Middle frontal gyrus (tissue), 1 donor: ENCODE measurements at regions not wholly inside any gene's neighbourhood (a gene's known extent, or its start where the extent isn't known, plus 50 kb on each side); places are given as distances from the start of the nearest gene placed in this dataset.

Experiments
- DNase-seq: peaks from one replicate; pipeline ENCODE4 v3.0.0-alpha.2; 2015; ENCODE audit warnings: low spot score; ENCODE audit errors: extremely low spot score

GRCh38 chr2:21281791-21282514, 158.2 kb downstream of the TDRD15 start:
- DNase-seq = no peak

GRCh38 chr2:21282515-21282898, 158.7 kb downstream of the TDRD15 start:
- no peak for DNase-seq

- no peak for DNase-seq
These were observed 164.5 kb downstream of the TDRD15 start for GRCh38 chr2:21288299-21288698.

GRCh38 chr2:21288739-21289520, 165.2 kb downstream of the TDRD15 start:
- DNase-seq = no peak

- no peak for DNase-seq
These were observed 165.8 kb downstream of the TDRD15 start for GRCh38 chr2:21289551-21289950.

DNA sequence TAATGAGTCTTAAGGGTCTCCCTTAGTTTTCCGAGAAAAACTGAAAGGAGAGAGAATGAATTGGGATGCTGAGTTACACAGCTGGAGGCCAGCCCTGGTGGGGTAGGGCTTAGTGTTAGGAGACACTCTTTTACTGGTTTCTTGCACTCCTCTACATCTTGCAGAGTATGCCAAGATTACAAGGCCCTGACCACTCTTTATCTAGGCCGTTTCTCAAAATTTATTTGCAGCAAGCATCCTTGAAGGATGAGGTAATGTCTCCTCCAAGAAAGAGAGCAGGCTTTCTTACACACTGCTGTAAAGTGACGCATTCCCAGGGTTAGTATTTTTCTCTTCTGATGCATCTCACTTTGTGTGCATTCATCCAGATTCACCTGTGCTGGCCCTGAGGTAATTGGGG, 166.2 kb downstream of the TDRD15 start:
- DNase-seq = no peak

DNA sequence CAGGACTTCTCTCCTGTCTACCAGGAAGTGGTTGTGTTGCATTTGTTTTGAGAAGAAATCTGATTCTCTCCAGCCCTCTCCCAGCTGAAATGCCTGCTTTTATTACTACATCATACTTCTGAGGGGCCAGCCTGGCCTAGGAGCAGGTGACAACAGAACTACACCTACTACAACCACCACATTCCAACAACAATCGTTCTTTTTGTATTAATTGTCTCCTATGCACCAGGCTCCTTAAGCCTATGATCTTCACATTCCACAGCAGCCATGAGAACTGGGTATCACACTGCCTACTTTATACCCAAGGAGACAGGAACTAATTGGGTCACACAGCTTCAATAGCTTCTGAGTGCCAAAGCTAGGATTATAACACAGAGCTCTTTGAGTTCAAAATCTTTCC, 167.7 kb downstream of the TDRD15 start:
- no peak for DNase-seq

DNA sequence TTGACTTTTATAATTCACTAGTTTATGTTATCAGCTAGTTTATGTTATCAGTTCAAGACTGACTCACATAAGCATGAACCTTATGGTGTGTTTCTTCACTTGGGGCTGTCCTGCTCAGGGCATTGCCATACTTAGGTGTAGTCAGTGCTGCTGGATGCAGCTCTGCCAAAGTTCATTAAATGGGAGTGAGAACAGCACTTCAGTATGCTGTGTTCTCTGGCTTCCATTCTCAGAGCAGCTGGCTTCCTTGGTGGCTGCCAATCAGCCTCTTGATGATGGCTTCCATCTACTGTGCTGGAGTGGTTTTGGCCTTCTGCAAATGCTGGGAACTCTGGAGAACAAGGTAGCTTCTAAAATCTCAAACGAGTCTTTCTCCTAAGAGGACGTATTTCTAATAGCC, 170.7 kb downstream of the TDRD15 start:
- DNase-seq = no peak

DNA sequence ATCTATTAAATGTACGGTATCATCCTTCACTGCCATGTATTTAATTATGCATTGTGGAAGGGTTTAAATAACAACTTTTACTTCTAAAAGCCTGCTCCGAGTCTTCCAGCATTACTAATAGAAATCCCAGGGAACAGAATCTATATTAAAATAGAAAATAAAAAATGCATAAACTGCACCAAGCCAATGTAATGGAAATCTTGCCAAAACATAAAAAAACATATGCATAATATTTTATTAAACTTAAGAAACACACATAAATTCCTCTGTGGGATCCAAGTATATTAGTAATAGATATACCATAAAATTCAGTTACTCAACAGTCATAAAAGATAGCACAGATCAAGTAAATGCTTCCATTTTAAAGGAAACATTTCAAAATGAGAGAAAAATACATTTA, 175.6 kb downstream of the TDRD15 start:
- no peak for DNase-seq

DNA sequence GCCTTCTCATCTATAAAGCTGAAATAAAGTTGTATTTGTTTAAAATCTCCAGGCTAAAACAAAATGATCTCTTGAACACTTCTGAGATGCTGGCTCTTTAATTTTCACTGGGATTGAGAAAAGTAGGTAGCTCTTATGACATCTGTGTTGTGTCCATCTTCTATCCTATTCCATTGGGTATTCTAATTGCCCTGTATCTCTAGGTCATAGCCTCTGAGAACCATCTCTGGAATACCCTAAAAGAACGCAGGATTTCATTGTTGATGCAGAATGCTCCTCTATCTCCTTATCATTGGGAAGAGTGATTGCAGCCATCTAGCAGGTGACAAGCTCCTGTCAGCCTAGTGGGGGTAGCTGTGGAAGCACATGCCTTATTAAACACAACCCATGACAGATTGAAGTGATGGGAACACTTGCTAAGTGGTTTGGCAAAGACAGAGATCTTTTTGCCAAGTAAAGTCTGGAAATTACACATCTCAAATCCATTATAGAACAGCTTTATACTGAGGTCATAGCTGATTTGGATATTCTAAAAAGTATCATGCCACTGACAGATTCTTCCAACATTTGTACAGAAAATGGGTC, 178.2 kb downstream of the TDRD15 start:
- no peak for DNase-seq

DNA sequence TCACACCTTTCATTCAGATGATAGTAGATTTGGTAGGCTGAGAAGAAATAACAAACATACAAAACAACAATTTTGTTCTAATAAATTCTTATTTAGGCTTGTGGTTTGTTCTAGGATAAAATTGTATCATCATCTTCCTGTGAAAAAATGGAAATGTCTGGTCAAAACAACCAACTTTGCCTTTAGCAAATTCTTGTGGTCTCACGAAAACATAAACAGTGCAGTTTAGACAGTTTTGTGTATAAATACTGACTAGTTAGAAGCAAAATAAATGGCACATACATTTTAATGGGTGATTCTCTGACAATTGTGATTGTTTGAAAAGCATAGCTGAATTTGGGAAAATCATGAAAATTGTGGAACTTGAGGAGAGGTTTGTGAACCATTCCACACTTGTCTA, 180.1 kb downstream of the TDRD15 start:
- no peak for DNase-seq

DNA sequence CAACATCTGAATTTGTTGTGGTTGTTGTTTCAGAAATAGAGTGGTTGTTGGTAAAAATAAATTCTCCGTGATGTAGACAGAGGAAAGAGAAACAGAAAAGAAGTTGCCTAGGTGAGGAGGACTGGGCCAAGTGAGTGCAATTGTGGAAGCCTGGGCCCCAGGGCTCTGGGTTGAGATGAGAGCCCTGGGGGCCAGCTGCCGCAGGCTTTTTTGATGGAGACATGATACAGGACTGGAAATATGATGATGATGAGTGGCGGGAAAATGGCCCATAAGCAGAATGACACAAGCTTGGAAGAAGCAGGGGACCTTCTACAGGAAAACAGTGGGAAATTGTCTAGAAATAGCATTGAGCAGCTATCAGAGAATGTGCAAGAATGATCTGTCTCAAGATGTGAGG, 181.8 kb downstream of the TDRD15 start:
- DNase-seq = no peak

DNA sequence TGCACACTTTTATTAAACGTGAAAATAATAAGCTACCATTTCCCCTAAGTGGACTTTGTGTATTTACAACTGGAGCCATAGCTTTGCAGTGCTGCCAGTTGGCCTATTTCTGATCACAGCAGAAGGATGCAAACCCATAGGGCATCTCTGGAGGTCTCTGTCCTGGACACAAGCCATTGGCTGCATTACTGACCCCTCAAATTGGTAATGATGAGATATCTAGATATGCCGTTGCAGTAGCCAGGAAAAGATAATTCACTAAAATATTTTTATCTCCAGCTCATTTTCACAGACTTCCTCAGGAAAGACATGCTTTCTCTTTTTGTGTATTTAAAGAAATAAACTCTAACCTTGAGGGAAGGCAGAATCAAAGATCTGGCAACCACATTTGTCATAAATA, 182.5 kb downstream of the TDRD15 start:
- DNase-seq = no peak

- no peak for DNase-seq
These were observed 183.3 kb downstream of the TDRD15 start for GRCh38 chr2:21307037-21307436.

- no peak for DNase-seq
These were observed 186.7 kb downstream of the TDRD15 start for GRCh38 chr2:21310493-21310892.

DNA sequence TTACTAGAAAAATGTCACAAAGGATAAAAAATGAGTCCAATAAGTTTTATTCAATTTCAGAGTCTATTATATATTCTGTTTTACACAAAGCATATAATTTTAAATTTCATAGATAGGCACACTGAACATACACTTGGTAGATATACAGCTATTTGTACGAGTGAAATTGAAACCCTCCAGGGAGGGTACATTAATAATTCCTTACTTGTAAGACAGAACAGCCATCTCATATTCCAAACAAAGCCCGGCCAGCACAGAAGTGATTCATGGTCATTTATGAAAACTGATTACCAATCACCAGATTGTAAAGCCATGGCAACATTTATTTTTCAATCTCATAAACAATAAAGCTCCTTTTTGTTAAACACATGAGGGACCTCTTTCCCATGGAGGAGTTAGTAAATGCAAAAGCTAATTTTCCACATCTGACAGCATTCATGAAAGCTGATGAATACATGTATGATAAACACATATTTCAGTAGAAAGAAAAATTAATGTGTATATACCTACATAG, 190.6 kb downstream of the TDRD15 start:
- DNase-seq = no peak

DNA sequence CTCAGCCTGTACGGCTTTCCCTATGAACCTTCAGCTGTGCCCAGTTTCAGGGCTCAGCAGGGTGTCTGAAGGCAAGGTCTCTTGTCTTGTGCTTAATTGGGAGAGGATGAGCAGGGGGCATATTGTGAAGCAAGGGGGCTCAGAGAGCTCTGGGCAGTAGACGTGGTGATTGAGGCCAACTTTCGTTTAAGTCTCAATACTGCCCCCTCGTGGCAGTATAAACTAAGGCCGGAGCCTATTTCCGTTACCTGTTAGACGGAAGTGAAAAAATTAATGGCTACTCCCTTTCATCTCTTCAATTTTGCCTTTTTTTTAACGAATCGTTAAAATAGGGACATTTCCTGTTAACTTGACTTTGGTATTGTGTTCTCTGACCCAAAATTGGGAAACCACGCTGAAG, 193.4 kb downstream of the TDRD15 start:
- DNase-seq = peak; percentile 47

- DNase-seq = no peak
These were observed 194.5 kb downstream of the TDRD15 start for GRCh38 chr2:21318263-21318662.

DNA sequence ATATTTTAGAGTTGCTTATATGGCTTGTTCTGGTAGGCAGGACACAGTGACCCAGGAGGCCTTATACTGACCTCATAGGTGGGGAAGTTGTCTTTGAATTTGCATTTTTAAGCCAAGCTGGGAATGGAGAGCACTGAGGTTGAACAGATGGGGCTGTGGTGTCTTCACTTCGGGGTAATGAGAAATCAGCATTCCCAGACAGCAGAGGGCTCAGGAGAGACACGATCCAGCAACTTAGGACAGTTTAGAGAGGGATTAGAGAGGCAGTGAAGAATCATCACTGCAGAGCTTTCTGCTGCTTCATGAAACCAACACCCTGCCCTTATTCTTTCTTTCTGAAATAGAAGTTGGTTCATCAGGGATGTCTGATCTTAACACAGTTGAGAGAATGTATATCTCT, 202.4 kb downstream of the TDRD15 start:
- DNase-seq = no peak

GRCh38 chr2:21328177-21328576, 204.4 kb downstream of the TDRD15 start:
- DNase-seq = no peak

DNA sequence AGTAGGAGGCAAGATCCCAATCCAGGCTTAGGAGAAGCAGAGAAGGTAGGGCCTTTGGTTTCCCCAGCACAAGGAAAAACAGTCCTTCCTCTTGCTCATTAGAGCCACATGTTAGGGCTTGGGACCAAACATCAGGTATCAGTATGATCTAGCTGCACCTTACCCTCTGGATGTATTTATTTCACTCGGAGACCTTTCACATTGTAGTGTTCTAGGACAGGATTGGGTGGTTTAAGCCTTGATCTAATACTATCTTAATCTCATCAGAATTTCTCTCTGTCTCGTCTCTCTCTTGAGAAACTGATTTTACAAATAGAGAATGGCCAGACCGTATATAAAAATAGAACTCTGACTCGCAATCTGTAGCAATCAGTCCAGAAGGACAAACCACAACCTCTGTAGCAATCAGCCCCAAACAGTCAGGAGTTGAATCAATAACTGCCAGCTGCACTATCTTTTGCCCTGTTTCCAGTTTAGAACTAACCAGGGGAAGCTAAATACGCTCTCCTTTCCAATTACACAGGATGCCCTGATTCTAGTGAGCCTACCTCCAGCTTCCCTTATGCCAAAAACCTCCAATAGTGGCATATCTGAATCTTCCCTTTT, 207.1 kb downstream of the TDRD15 start:
- no peak for DNase-seq
